Hepatocyte (in vitro differentiated cells): ENCODE measurements at regions not wholly inside any gene's neighbourhood (a gene's known extent, or its start where the extent isn't known, plus 50 kb on each side); places are given as distances from the start of the nearest gene placed in this dataset.

Experiments
- EZH2phosphoT487 ChIP-seq: fragments of 200-600 bp; sonication (generic); IDR thresholded peaks from one replicate; pipeline ENCODE4 v1.6.1; 2018; ENCODE audit warnings: antibody characterized with exemption, mild to moderate bottlenecking, low read depth, moderate library complexity; ENCODE audit not compliant: unreplicated experiment, severe bottlenecking
- TF ChIP-seq, protein P1 (sequence below): fragments of 200-600 bp; sonication (generic); IDR thresholded peaks from 2 replicates; pipeline ENCODE4 v1.5.1; 2016; ENCODE audit warnings: antibody characterized with exemption, mild to moderate bottlenecking; ENCODE audit not compliant: poor library complexity

DNA sequence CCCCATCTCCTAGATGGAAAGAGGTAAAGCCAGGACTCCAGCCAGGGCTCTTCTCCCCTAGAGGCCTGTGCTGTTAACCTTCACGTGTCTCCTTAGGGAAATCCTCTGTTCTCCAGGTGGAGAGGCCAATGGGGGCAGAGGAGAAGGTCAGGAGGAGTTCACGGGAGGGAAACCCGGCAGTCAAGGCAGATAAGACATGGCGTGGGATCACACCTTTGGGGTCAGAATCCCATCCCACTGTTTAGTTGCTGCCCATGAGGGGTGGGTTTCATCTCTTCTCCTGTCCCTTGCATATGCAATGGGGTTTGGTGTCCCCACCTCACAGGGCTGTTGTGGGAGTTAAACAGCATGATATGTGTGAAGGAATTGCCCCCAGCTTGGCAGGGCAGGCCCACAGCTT, 469.7 kb downstream of the TBC1D22A start:
- TF ChIP-seq, protein P1, sequence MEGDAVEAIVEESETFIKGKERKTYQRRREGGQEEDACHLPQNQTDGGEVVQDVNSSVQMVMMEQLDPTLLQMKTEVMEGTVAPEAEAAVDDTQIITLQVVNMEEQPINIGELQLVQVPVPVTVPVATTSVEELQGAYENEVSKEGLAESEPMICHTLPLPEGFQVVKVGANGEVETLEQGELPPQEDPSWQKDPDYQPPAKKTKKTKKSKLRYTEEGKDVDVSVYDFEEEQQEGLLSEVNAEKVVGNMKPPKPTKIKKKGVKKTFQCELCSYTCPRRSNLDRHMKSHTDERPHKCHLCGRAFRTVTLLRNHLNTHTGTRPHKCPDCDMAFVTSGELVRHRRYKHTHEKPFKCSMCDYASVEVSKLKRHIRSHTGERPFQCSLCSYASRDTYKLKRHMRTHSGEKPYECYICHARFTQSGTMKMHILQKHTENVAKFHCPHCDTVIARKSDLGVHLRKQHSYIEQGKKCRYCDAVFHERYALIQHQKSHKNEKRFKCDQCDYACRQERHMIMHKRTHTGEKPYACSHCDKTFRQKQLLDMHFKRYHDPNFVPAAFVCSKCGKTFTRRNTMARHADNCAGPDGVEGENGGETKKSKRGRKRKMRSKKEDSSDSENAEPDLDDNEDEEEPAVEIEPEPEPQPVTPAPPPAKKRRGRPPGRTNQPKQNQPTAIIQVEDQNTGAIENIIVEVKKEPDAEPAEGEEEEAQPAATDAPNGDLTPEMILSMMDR, result no peak
- no peak for TF ChIP-seq EZH2phosphoT487
